NCI-H2029 treated with DMSO at 0.1 percent for 48 hours (cell line): ENCODE measurements at regions not wholly inside any gene's neighbourhood (a gene's known extent, or its start where the extent isn't known, plus 50 kb on each side); places are given as distances from the start of the nearest gene placed in this dataset.
"Not testable (repeated sequence)": the region's sequence is repeated elsewhere in the genome, so short reads cannot be mapped to it uniquely, and the experiment has no call there.

Experiments used
- DNase-seq: peaks from one replicate; lab custom pipeline; 2025; lab: John Stamatoyannopoulos, UW

GRCh38 chr20:24418731-24419130, 50.7 kb upstream of the SYNDIG1 start:
- DNase-seq = no peak

GRCh38 chr20:24417485-24417884, 51.9 kb upstream of the SYNDIG1 start:
- DNase-seq = no peak

GRCh38 chr20:24415444-24415843, 54.0 kb upstream of the SYNDIG1 start:
- not testable (repeated sequence) for DNase-seq

GRCh38 chr20:24411834-24412216, 57.6 kb upstream of the SYNDIG1 start:
- DNase-seq = no peak

- no peak for DNase-seq
Measured at GRCh38 chr20:24411003-24411833, 58.2 kb upstream of the SYNDIG1 start.

GRCh38 chr20:24407151-24407550, 62.3 kb upstream of the SYNDIG1 start:
- peak; percentile 50 for DNase-seq

- no peak for DNase-seq
Measured at GRCh38 chr20:24406750-24407149, 62.7 kb upstream of the SYNDIG1 start.

- DNase-seq = no peak
Measured at GRCh38 chr20:24406251-24406650, 63.2 kb upstream of the SYNDIG1 start.

- no peak for DNase-seq
Measured at GRCh38 chr20:24405810-24406209, 63.6 kb upstream of the SYNDIG1 start.

- DNase-seq = no peak
Measured at GRCh38 chr20:24403406-24403805, 66.0 kb upstream of the SYNDIG1 start.

- peak; percentile 2 for DNase-seq
Measured at GRCh38 chr20:24402188-24402587, 67.2 kb upstream of the SYNDIG1 start.

GRCh38 chr20:24395151-24395550, 74.3 kb upstream of the SYNDIG1 start:
- DNase-seq = no peak

- DNase-seq = no peak
Measured at GRCh38 chr20:24393903-24394302, 75.5 kb upstream of the SYNDIG1 start.

GRCh38 chr20:24392612-24393011, 76.8 kb upstream of the SYNDIG1 start:
- no peak for DNase-seq

- no peak for DNase-seq
Measured at GRCh38 chr20:24389686-24390085, 79.7 kb upstream of the SYNDIG1 start.

- no peak for DNase-seq
Measured at GRCh38 chr20:24388828-24389380, 80.5 kb upstream of the SYNDIG1 start.

GRCh38 chr20:24385547-24385946, 83.9 kb upstream of the SYNDIG1 start:
- no peak for DNase-seq

- no peak for DNase-seq
Measured at GRCh38 chr20:24384865-24385264, 84.6 kb upstream of the SYNDIG1 start.

- DNase-seq = peak; percentile 12
Measured at GRCh38 chr20:24382743-24383142, 86.7 kb upstream of the SYNDIG1 start.

GRCh38 chr20:24382331-24382730, 87.1 kb upstream of the SYNDIG1 start:
- no peak for DNase-seq

GRCh38 chr20:24381886-24382285, 87.5 kb upstream of the SYNDIG1 start:
- no peak for DNase-seq

GRCh38 chr20:24379484-24379927, 89.9 kb upstream of the SYNDIG1 start:
- DNase-seq = no peak

GRCh38 chr20:24378661-24379483, 90.6 kb upstream of the SYNDIG1 start:
- DNase-seq = no peak
